K562 (cell line): ENCODE measurements at regions not wholly inside any gene's neighbourhood (a gene's known extent, or its start where the extent isn't known, plus 50 kb on each side); places are given as distances from the start of the nearest gene placed in this dataset.

Source experiments
- ATAC-seq: fragments of 200-7000 bp; cut with Tn5 transposase; 3 replicates; pipeline ENCODE4 v1.9.1; 2020; ENCODE audit warnings: moderate library complexity
- BruUV-seq: library from RNA; stranded (reverse); fragments of 400-500 nt; replicated peaks from 2 replicates; lab custom pipeline; 2021; lab: Mats Ljungman, UMichigan
- CTCF ChIA-PET: fragments of 300-600 bp; formaldehyde crosslinking; extraction: SDS; loops from one replicate; lab custom pipeline; 2021; ENCODE audit warnings: low intra/inter-chr PET ratio; lab: Yijun Ruan, JAX
- POLR2A ChIA-PET: fragments of 300-600, 350-650 bp; sonication (Branson Sonifier 250); formaldehyde crosslinking; extraction: SDS; loops from one replicate; lab custom pipeline; 2021; ENCODE audit warnings: antibody characterized with exemption, inconsistent platforms; lab: Yijun Ruan, JAX
- DNase-seq, 4 experiments: peaks; one replicate each; pipeline versions ENCODE4 v3.0.0 to v3.0.0-alpha.2; 2011 to 2018; ENCODE audit warnings: low spot score in 3 of 4, mixed read lengths in 3 of 4; ENCODE audit errors: extremely low read depth in 1 of 4
- FAIRE-seq: peaks from 2 replicates; lab custom pipeline; 2011; peaks lifted over from hg19 to GRCh38; lab: Jason Lieb, UNC
- H2AFZ ChIP-seq: 2 replicates; pipeline ENCODE4 v1.6.0; 2011; ENCODE audit warnings: low read depth, low read length, control low read depth, inconsistent platforms
- H3K27ac ChIP-seq: fragments of 200-600 bp; 3 replicates; pipeline ENCODE4 v1.8.0; 2011; ENCODE audit warnings: low read depth, mild to moderate bottlenecking, control low read depth, inconsistent platforms, low read length, moderate library complexity, mixed read lengths; ENCODE audit errors: extremely low read depth
- H3K27me3 ChIP-seq, 2 experiments: fragments of 300-600 bp in 1 of 2; 2 replicates in 1 of 2; 3 replicates in 1 of 2; pipeline versions ENCODE4 v1.6.0 to v1.8.0; 2011; ENCODE audit warnings: inconsistent platforms in 2 of 2, low read length in 2 of 2, mild to moderate bottlenecking in 1 of 2, mixed read lengths in 1 of 2, moderate library complexity in 1 of 2; ENCODE audit not compliant: control insufficient read depth in 2 of 2, insufficient read depth in 2 of 2
- H3K36me3 ChIP-seq: fragments of 300-600 bp; 3 replicates; pipeline ENCODE4 v1.8.0; 2011; ENCODE audit warnings: mild to moderate bottlenecking, low read length, inconsistent platforms; ENCODE audit not compliant: control insufficient read depth, insufficient read depth
- H3K4me1 ChIP-seq, 2 experiments: fragments of 200-600 bp in 1 of 2; replicated peaks in 1 of 2; 2 replicates in 1 of 2; 3 replicates in 1 of 2; pipeline versions ENCODE4 v1.5.1 to v1.8.0; 2011; ENCODE audit warnings: inconsistent platforms in 2 of 2, low read length in 2 of 2, mild to moderate bottlenecking in 1 of 2, mixed read lengths in 1 of 2, moderate library complexity in 1 of 2; ENCODE audit not compliant: control insufficient read depth in 2 of 2, insufficient read depth in 2 of 2
- H3K4me2 ChIP-seq: 2 replicates; pipeline ENCODE4 v1.6.1; 2011; ENCODE audit warnings: low read length, control low read depth, inconsistent platforms, mixed read lengths; ENCODE audit not compliant: insufficient read depth
- H3K4me3 ChIP-seq: fragments of 200-600 bp; sonication (generic), shearing (Covaris generic); 2 replicates; pipeline ENCODE4 v1.5.1; 2016; ENCODE audit warnings: control low read depth, inconsistent platforms
- H3K79me2 ChIP-seq: fragments of 200-600 bp; 3 replicates; pipeline ENCODE4 v1.8.0; 2011; ENCODE audit warnings: low read length, inconsistent platforms; ENCODE audit not compliant: control insufficient read depth, insufficient read depth
- H3K9ac ChIP-seq, 2 experiments: 2 replicates each; pipeline versions ENCODE4 v1.6.0 to v1.6.1; 2011; ENCODE audit warnings: low read depth in 2 of 2, low read length in 2 of 2, control low read depth in 1 of 2, inconsistent platforms in 1 of 2, mild to moderate bottlenecking in 1 of 2, mixed read lengths in 1 of 2; ENCODE audit not compliant: insufficient read depth in 1 of 2
- H3K9me1 ChIP-seq: one replicate; pipeline ENCODE4 v1.6.0; 2011; ENCODE audit warnings: inconsistent platforms, mild to moderate bottlenecking, low read length, moderate library complexity; ENCODE audit not compliant: control insufficient read depth, insufficient read depth
- H3K9me3 ChIP-seq: replicated peaks from 2 replicates; pipeline ENCODE4 v1.5.1; 2011; ENCODE audit warnings: low read depth, low read length, inconsistent platforms; ENCODE audit not compliant: control insufficient read depth, insufficient read depth
- H4K20me1 ChIP-seq: replicated peaks from 2 replicates; pipeline ENCODE4 v1.6.1; 2011; ENCODE audit warnings: low read length, inconsistent platforms, mixed read lengths; ENCODE audit not compliant: control insufficient read depth, insufficient read depth
- CBFA2T3 ChIP-seq: fragments of 450-650 bp; IDR thresholded peaks from 2 replicates; pipeline ENCODE4 v1.6.1; 2017
- CXXC5 ChIP-seq: fragments of 250-450 bp; sonication (Bioruptor Pico); IDR thresholded peaks from 2 replicates; pipeline ENCODE4 v1.8.0; 2022; ENCODE audit warnings: inconsistent platforms, mild to moderate bottlenecking, moderate library complexity
- FIP1L1 ChIP-seq: fragments of 200-400 bp; formaldehyde crosslinking; IDR thresholded peaks from 2 replicates; pipeline ENCODE4 v1.6.1; 2018; ENCODE audit warnings: mild to moderate bottlenecking, low read depth, low read length; ENCODE audit not compliant: poor library complexity, severe bottlenecking
- GABPA ChIP-seq: fragments of 200-800 bp; sonication (Bioruptor generic); conservative IDR thresholded peaks from 2 replicates; pipeline ENCODE4 v1.6.1; 2016; ENCODE audit warnings: low read depth, missing genetic modification characterization, missing compliant biosample characterization
- NEUROD1 ChIP-seq: fragments of 150-350 bp; IDR thresholded peaks from 2 replicates; pipeline ENCODE4 v1.6.1; 2014; ENCODE audit warnings: borderline replicate concordance, low read length, low read depth; ENCODE audit not compliant: partially characterized antibody
- PHF20 ChIP-seq: fragments of 450-650 bp; IDR thresholded peaks from 2 replicates; pipeline ENCODE4 v1.6.1; 2018; ENCODE audit not compliant: partially characterized antibody
- TRIM24 ChIP-seq, 2 experiments: fragments of 450-650 bp; IDR thresholded peaks; 2 replicates each; pipeline ENCODE4 v1.6.1; 2016
- U2AF1 ChIP-seq: fragments of 200-400 bp; formaldehyde crosslinking; optimal IDR thresholded peaks from 2 replicates; pipeline ENCODE3; 2017; ENCODE audit warnings: mild to moderate bottlenecking, low read depth, low read length, moderate library complexity
- ZC3H4 ChIP-seq: sonication (generic); formaldehyde crosslinking; IDR thresholded peaks from 2 replicates; pipeline ENCODE4 v1.9.0; 2021; ENCODE audit warnings: missing genetic modification reagents, borderline replicate concordance
- ZNF124 ChIP-seq: sonication (generic); formaldehyde crosslinking; IDR thresholded peaks from 2 replicates; pipeline ENCODE4 v1.8.1; 2022; ENCODE audit warnings: missing genetic modification reagents
- ZNF134 ChIP-seq: fragments of 250-450 bp; sonication (Bioruptor Pico); conservative IDR thresholded peaks from 2 replicates; pipeline ENCODE4 v1.4.0; 2020
- ZSCAN29 ChIP-seq: fragments of 450-650 bp; IDR thresholded peaks from 2 replicates; pipeline ENCODE4 v1.6.1; 2017
- WGBS: fragments of 100-300 bp; shearing (Covaris generic); methylation state at CpG from one replicate; pipeline ENCODE4 v1.1.6; 2016; ENCODE audit warnings: low coverage, mixed read lengths; ENCODE audit not compliant: insufficient coverage; ENCODE audit errors: missing lambda C conversion rate; 5-methylcytosine and 5-hydroxymethylcytosine counted together
- in situ Hi-C: fragments of 300-500 bp; cut with MboI; formaldehyde crosslinking; loops from 4 replicates; pipeline ENCODE4 v1.15.0; 2018; ENCODE audit warnings: inconsistent platforms, mixed read lengths
- intact Hi-C: fragments of 100-400 bp; cut with micrococcal nuclease; formaldehyde crosslinking; loops from 2 replicates; pipeline ENCODE4 v1.14.2; 2022
- TF ChIP-seq, protein P1 (sequence below): fragments of 250-450 bp; sonication (Bioruptor Pico); IDR thresholded peaks from 2 replicates; pipeline ENCODE4 v1.4.0; 2020
- TF ChIP-seq, protein P2 (sequence below): fragments of 150-350 bp; IDR thresholded peaks from 2 replicates; pipeline ENCODE4 v1.6.1; 2014; ENCODE audit warnings: low read depth, mild to moderate bottlenecking, low read length, borderline replicate concordance

DNA sequence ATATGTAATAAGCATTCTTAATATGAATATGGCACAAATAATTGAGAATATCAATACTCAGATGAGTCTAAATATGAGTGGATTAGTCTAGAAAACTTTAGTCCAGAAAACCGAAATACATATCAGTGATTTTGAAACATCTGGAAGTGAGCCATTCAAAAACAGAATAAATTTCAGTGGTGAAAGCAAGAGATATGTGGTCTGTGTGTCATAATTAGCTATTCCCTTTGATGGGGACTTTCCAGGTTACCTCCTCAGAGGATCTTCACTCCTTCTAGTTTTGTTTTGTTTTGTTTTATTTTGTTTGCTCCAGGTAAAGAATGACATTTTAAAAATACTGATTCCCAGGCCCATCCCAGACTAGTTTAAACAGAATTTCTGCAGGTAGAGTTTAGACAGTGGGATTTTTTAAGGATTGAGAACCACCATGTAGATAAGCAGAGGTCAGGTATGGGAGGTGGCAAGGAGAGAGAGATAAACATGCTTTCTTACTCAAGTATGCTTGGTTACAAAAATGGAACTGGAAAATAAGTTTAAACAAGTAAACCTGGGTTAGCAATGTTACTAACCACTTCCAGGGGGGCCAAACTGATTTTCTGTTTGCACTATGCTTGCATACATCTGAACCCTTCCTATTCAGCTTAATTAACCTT, 70.7 kb downstream of the NABP1 start (continued):
- TF ChIP-seq ZC3H4 (CRISPR knock-in tag) (no peak), ZNF134 (no peak), ZSCAN29 (no peak), CXXC5 (no peak)
- TF ChIP-seq, protein P1, sequence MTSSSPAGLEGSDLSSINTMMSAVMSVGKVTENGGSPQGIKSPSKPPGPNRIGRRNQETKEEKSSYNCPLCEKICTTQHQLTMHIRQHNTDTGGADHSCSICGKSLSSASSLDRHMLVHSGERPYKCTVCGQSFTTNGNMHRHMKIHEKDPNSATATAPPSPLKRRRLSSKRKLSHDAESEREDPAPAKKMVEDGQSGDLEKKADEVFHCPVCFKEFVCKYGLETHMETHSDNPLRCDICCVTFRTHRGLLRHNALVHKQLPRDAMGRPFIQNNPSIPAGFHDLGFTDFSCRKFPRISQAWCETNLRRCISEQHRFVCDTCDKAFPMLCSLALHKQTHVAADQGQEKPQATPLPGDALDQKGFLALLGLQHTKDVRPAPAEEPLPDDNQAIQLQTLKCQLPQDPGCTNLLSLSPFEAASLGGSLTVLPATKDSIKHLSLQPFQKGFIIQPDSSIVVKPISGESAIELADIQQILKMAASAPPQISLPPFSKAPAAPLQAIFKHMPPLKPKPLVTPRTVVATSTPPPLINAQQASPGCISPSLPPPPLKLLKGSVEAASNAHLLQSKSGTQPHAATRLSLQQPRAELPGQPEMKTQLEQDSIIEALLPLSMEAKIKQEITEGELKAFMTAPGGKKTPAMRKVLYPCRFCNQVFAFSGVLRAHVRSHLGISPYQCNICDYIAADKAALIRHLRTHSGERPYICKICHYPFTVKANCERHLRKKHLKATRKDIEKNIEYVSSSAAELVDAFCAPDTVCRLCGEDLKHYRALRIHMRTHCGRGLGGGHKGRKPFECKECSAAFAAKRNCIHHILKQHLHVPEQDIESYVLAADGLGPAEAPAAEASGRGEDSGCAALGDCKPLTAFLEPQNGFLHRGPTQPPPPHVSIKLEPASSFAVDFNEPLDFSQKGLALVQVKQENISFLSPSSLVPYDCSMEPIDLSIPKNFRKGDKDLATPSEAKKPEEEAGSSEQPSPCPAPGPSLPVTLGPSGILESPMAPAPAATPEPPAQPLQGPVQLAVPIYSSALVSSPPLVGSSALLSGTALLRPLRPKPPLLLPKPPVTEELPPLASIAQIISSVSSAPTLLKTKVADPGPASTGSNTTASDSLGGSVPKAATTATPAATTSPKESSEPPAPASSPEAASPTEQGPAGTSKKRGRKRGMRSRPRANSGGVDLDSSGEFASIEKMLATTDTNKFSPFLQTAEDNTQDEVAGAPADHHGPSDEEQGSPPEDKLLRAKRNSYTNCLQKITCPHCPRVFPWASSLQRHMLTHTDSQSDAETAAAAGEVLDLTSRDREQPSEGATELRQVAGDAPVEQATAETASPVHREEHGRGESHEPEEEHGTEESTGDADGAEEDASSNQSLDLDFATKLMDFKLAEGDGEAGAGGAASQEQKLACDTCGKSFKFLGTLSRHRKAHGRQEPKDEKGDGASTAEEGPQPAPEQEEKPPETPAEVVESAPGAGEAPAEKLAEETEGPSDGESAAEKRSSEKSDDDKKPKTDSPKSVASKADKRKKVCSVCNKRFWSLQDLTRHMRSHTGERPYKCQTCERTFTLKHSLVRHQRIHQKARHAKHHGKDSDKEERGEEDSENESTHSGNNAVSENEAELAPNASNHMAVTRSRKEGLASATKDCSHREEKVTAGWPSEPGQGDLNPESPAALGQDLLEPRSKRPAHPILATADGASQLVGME (CRISPR knock-in tag) = no peak

DNA sequence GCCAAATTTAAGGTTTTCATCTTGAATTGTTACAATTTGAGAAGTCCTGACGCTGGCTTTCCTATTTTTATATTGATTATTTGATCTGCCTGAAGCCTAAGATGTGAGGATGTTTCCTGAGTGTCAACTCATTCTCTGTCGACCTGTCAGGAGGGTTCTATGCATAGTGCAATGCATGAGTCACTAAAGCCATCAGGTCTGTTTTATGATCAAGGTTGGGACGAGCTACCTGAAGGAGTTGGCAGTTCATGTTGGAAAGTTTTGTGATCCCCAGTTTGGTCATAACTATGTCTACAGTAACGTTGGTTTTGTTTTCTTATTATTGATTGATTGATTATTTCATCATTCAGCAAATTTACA, 71.2 kb downstream of the NABP1 start:
- in situ Hi-C loops (no loop called here), intact Hi-C loops (no loop called here)
- Histone ChIP-seq H3K9ac (no peak overlapping the region), H3K79me2 (no peaks in the 10 kb centered on the region), H3K9me1 (no peaks in the 10 kb centered on the region), H3K4me1 (no peaks in the 10 kb centered on the region; a peak in 1 of 5 replicates), H4K20me1 (no peaks in the 10 kb centered on the region), H3K36me3 (no peaks in the 10 kb centered on the region), H3K27me3 (no peaks in the 10 kb centered on the region), H3K4me2 (no peak overlapping the region), H3K9me3 (no peaks in the 10 kb centered on the region), H2AFZ (no peak overlapping the region), H3K4me3 (no peak overlapping the region), H3K27ac (no peak overlapping the region)
- POLR2A ChIA-PET = interaction anchor here (1.0 kb wide), 1 partner anchor 13 kb away, joined by 3 read pairs; no protein-coding TSS in a partner anchor
- no peak for ATAC-seq
- 20% methylated on average over 4 of the region's 4 CpGs for WGBS
- FAIRE-seq = no peak
- DNase-seq = no peak
- CTCF ChIA-PET = no interaction called here
- BruUV-seq = no TSS peak
- TF ChIP-seq CBFA2T3 (no peak), ZNF134 (no peak), TRIM24 (IDR thresholded peaks at IDR 0.05) (no peak), ZNF124 (CRISPR knock-in tag) (no peak), NEUROD1 (no peak), PHF20 (no peak), FIP1L1 (no peak), GABPA (tag) (no peak), U2AF1 (no peak)
- TF ChIP-seq, protein P2, sequence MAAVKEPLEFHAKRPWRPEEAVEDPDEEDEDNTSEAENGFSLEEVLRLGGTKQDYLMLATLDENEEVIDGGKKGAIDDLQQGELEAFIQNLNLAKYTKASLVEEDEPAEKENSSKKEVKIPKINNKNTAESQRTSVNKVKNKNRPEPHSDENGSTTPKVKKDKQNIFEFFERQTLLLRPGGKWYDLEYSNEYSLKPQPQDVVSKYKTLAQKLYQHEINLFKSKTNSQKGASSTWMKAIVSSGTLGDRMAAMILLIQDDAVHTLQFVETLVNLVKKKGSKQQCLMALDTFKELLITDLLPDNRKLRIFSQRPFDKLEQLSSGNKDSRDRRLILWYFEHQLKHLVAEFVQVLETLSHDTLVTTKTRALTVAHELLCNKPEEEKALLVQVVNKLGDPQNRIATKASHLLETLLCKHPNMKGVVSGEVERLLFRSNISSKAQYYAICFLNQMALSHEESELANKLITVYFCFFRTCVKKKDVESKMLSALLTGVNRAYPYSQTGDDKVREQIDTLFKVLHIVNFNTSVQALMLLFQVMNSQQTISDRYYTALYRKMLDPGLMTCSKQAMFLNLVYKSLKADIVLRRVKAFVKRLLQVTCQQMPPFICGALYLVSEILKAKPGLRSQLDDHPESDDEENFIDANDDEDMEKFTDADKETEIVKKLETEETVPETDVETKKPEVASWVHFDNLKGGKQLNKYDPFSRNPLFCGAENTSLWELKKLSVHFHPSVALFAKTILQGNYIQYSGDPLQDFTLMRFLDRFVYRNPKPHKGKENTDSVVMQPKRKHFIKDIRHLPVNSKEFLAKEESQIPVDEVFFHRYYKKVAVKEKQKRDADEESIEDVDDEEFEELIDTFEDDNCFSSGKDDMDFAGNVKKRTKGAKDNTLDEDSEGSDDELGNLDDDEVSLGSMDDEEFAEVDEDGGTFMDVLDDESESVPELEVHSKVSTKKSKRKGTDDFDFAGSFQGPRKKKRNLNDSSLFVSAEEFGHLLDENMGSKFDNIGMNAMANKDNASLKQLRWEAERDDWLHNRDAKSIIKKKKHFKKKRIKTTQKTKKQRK = no peak
